Left ventricle myocardium inferior (tissue), 1 donor: ENCODE measurements at regions not wholly inside any gene's neighbourhood (a gene's known extent, or its start where the extent isn't known, plus 50 kb on each side); places are given as distances from the start of the nearest gene placed in this dataset.

Source experiments
- DNase-seq: peaks from one replicate; pipeline ENCODE4 v3.0.0-alpha.2; 2020
- H3K27ac ChIP-seq: fragments of 200-600 bp; replicated peaks from 2 replicates; pipeline ENCODE4 v1.8.0; 2021
- H3K27me3 ChIP-seq: fragments of 200-600 bp; 2 replicates; pipeline ENCODE4 v1.8.0; 2021; ENCODE audit warnings: low read depth
- H3K36me3 ChIP-seq: fragments of 200-600 bp; 2 replicates; pipeline ENCODE4 v1.8.0; 2021
- H3K4me1 ChIP-seq: fragments of 200-600 bp; 2 replicates; pipeline ENCODE4 v1.8.0; 2021
- H3K4me3 ChIP-seq: fragments of 200-600 bp; 2 replicates; pipeline ENCODE4 v1.8.0; 2021; ENCODE audit warnings: mild to moderate bottlenecking, moderate library complexity
- H3K9me3 ChIP-seq: fragments of 200-600 bp; replicated peaks from 2 replicates; pipeline ENCODE4 v1.8.0; 2021
- intact Hi-C: fragments of 100-400 bp; cut with micrococcal nuclease; formaldehyde crosslinking; loops from one replicate; pipeline ENCODE4 v1.11.0; 2022
- TF ChIP-seq, protein P1 (sequence below): fragments of 200-600 bp; IDR thresholded peaks from 2 replicates; pipeline ENCODE4 v1.8.0; 2021; ENCODE audit warnings: antibody characterized with exemption, mild to moderate bottlenecking, borderline replicate concordance
- donor health status: DM: no; HTN: yes; CAD: no; lungs with severe emphysema.

DNA sequence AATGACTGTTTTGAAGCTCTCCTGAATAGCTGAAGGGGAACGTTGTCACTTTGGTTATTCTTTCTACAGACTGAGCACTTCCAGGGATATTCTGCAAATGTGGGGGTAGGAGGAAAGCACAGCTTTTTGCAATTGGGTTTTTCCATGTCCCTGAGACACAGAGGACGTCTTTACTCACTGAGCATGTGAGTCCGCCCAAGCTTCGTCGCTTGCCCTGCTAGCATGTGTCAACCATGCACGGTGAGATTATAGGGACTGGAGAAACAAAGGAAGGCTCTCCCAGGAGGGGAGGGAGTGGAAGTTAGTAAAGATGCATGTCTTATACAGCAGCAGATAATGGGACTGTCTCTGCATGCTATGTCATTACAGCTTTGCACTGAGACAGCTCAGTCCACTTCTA lies 111.5 kb upstream of the SFRP2 start:
- Histone ChIP-seq H3K27me3 (no peaks in the 10 kb centered on the region), H3K36me3 (no peaks in the 10 kb centered on the region), H3K4me1 (peaks cover 7% of the 10 kb centered on the region), H3K27ac (no peak overlapping the region), H3K9me3 (no peaks in the 10 kb centered on the region), H3K4me3 (no peak overlapping the region)
- TF ChIP-seq, protein P1, sequence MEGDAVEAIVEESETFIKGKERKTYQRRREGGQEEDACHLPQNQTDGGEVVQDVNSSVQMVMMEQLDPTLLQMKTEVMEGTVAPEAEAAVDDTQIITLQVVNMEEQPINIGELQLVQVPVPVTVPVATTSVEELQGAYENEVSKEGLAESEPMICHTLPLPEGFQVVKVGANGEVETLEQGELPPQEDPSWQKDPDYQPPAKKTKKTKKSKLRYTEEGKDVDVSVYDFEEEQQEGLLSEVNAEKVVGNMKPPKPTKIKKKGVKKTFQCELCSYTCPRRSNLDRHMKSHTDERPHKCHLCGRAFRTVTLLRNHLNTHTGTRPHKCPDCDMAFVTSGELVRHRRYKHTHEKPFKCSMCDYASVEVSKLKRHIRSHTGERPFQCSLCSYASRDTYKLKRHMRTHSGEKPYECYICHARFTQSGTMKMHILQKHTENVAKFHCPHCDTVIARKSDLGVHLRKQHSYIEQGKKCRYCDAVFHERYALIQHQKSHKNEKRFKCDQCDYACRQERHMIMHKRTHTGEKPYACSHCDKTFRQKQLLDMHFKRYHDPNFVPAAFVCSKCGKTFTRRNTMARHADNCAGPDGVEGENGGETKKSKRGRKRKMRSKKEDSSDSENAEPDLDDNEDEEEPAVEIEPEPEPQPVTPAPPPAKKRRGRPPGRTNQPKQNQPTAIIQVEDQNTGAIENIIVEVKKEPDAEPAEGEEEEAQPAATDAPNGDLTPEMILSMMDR = no peak
- intact Hi-C loops = no loop called here
- no peak for DNase-seq

DNA sequence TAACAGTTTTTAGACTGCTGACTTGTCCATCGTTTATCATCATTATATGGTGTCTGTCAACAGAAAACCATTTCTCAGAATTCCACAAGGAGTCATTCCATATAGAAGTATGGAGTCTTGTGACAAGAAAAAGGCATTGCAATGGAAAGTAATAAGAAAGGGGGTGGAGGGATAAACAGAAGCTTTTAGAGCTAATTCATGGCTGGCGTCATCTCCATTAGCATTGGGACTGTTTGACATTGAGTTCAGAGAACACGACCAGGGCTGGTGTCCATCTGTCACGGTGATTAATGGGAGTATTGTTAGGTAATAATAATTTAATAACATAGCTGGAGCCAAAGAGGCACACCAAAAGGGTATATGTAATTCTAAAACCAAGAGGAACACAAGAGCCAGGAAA lies 101.9 kb upstream of the SFRP2 start:
- Histone ChIP-seq H3K27me3 (no peaks in the 10 kb centered on the region), H3K27ac (no peak overlapping the region), H3K4me3 (no peak overlapping the region), H3K9me3 (no peaks in the 10 kb centered on the region), H3K36me3 (no peaks in the 10 kb centered on the region), H3K4me1 (no peaks in the 10 kb centered on the region)
- TF ChIP-seq, protein P1 = no peak
- intact Hi-C loops = no loop called here
- no peak for DNase-seq

DNA sequence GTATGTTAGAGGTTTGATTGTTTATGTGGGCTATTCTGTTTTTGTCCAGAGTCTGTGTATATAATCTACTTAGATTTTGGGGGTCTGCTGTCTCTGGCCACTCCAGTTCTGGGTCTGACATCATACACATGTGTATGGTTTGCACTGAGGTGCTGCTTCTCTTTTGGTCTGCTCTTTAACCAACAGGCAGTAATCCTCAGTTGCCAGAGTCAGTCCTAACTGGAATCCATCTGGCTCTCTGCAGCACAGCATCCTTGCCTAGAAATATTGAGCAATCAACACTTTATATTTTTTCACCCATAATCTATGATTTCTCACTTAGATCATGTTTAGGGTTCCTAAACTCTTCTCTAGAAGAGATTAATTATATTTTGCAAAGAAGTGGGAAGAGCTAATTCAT lies 98.3 kb upstream of the SFRP2 start:
- Histone ChIP-seq H3K9me3 (no peaks in the 10 kb centered on the region), H3K4me1 (no peaks in the 10 kb centered on the region), H3K36me3 (no peaks in the 10 kb centered on the region), H3K4me3 (no peak overlapping the region), H3K27ac (no peak overlapping the region), H3K27me3 (no peaks in the 10 kb centered on the region)
- no peak for DNase-seq
- intact Hi-C loops = no loop called here
- TF ChIP-seq, protein P1 = no peak

DNA sequence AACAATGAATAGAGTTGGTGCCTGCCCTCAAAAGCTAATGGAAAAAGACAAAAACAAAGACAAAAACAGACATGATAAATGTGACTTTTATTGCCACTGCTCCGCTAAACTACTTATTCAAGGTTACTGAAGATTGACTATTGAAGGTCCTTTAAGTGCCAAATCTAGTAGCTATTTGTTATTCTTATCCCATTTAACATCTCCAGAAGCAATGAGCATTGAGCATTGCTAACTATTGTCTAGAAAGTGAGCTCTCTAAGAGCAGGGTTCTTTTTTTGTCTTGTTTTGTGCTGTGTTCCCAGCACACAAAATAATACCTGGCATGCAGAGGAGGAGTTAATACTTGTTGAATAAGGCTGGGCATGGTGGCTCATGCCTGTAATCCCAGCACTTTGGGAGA lies 95.4 kb upstream of the SFRP2 start:
- no peak for DNase-seq
- Histone ChIP-seq H3K36me3 (no peaks in the 10 kb centered on the region), H3K9me3 (peaks cover 16% of the 10 kb centered on the region), H3K4me1 (no peaks in the 10 kb centered on the region), H3K27ac (no peak overlapping the region), H3K27me3 (no peaks in the 10 kb centered on the region), H3K4me3 (no peak overlapping the region)
- TF ChIP-seq, protein P1 = no peak
- intact Hi-C loops = no loop called here

DNA sequence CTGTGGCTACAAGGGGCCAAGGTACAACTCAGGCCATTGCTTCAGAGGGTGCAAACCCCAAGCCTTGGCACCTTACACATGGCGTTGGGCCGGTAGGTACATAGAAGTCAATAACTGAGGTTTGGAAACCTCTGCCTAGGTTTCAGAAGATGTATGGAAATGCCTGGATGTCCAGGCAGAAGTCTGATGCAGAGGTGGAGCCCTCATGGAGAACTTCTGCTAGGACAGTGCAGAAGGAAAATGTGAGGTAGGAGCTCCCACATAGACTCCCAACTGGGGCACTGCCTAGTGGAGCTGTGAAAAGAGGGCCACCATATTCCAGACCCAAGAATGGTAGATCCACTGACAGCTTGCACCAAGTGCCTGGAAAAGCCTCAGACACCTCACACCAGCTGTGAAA lies 92.1 kb upstream of the SFRP2 start:
- Histone ChIP-seq H3K4me3 (no peak overlapping the region), H3K27ac (no peak overlapping the region), H3K4me1 (no peaks in the 10 kb centered on the region), H3K27me3 (no peaks in the 10 kb centered on the region), H3K9me3 (peaks cover 16% of the 10 kb centered on the region), H3K36me3 (no peaks in the 10 kb centered on the region)
- TF ChIP-seq, protein P1 = no peak
- no peak for DNase-seq
- intact Hi-C loops = no loop called here

DNA sequence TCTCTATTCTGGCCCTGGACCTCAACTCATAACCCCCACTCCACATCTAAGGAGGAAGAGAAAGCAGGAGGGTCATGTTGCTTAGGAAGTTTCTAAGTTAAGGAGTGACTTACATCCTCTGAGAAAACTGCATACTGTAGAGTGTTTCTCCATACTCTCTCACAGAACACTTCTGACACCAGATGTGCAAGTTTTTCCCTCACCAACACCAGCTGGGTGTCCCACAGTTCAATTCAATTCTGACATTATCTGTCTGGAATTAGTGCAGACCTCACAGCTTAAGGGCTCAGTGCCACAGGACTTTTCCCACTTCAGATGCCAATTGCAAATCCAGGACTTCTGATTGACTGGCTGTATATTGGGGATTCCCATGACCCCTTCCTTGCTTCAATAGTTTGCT lies 89.0 kb upstream of the SFRP2 start:
- intact Hi-C loops = no loop called here
- TF ChIP-seq, protein P1 = no peak
- no peaks in the 10 kb centered on the region for H3K36me3 ChIP-seq
- no peak overlapping the region for H3K4me3 ChIP-seq
- H3K27me3 ChIP-seq = no peaks in the 10 kb centered on the region
- no peak overlapping the region for H3K27ac ChIP-seq
- DNase-seq = no peak
- H3K4me1 ChIP-seq = no peaks in the 10 kb centered on the region
- peaks cover 16% of the 10 kb centered on the region for H3K9me3 ChIP-seq
